ENCODE measurements at regions not wholly inside any gene's neighbourhood (a gene's known extent, or its start where the extent isn't known, plus 50 kb on each side); places are given as distances from the start of the nearest gene placed in this dataset.

- ATAC-seq (no peak), DNase-seq (no peak)
- Mint-ChIP-seq H3K4me1 (ENCODE audit: low read depth) (no peaks in the 10 kb centered on the region), H3K27ac (no peak overlapping the region), H3K36me3 (ENCODE audit: low read depth) (no peaks in the 10 kb centered on the region), H3K27me3 (ENCODE audit: low read depth) (peaks cover 31% of the 10 kb centered on the region), H3K4me3 (no peak overlapping the region), H3K9me3 (ENCODE audit: insufficient read depth) (no peaks in the 10 kb centered on the region)
- ChIA-PET CTCF (no interaction called here), POLR2A (no interaction called here)
Measured at GRCh38 chr15:39159833-39160232, 421.0 kb upstream of the THBS1 start.

- Mint-ChIP-seq H3K36me3 (ENCODE audit: low read depth) (no peaks in the 10 kb centered on the region), H3K4me1 (ENCODE audit: low read depth) (no peaks in the 10 kb centered on the region), H3K27ac (no peak overlapping the region), H3K9me3 (ENCODE audit: insufficient read depth) (no peaks in the 10 kb centered on the region), H3K4me3 (no peak overlapping the region), H3K27me3 (ENCODE audit: low read depth) (peaks cover 35% of the 10 kb centered on the region)
- no peak for DNase-seq
- ChIA-PET CTCF (no interaction called here), POLR2A (no interaction called here)
- no peak for ATAC-seq
Measured at GRCh38 chr15:39161096-39161495, 419.8 kb upstream of the THBS1 start.

GRCh38 chr15:39165020-39165706, 415.7 kb upstream of the THBS1 start:
- H3K9me3 Mint-ChIP-seq (ENCODE audit: insufficient read depth), result no peaks in the 10 kb centered on the region
- POLR2A ChIA-PET, result no interaction called here

GRCh38 chr15:39167164-39168058, 413.5 kb upstream of the THBS1 start:
- DNase-seq (no peak), ATAC-seq (no peak)
- Mint-ChIP-seq H3K4me1 (ENCODE audit: low read depth) (no peaks in the 10 kb centered on the region), H3K36me3 (ENCODE audit: low read depth) (no peaks in the 10 kb centered on the region), H3K4me3 (no peak overlapping the region), H3K27me3 (ENCODE audit: low read depth) (peaks cover 27% of the 10 kb centered on the region), H3K27ac (no peak overlapping the region), H3K9me3 (ENCODE audit: insufficient read depth) (no peaks in the 10 kb centered on the region)
- ChIA-PET CTCF (interaction anchor here (0.6 to 1.5 kb wide), 3 partner anchors 8 to 47 kb away, joined by 3 to 4 read pairs (median 3); no protein-coding TSS in a partner anchor), POLR2A (no interaction called here)

More at GRCh38 chr15:39165020-39165706, 415.7 kb upstream of the THBS1 start:
- Mint-ChIP-seq H3K4me3 (no peak overlapping the region), H3K27ac (no peak overlapping the region), H3K36me3 (ENCODE audit: low read depth) (no peaks in the 10 kb centered on the region), H3K4me1 (ENCODE audit: low read depth) (no peaks in the 10 kb centered on the region), H3K27me3 (ENCODE audit: low read depth) (peaks cover 35% of the 10 kb centered on the region)
- DNase-seq (no peak), ATAC-seq (no peak)
- CTCF ChIA-PET, result no interaction called here

GRCh38 chr15:39171944-39172368, 408.9 kb upstream of the THBS1 start:
- ATAC-seq, result no peak

GRCh38 chr15:39172380-39173281, 408.2 kb upstream of the THBS1 start:
- CTCF ChIA-PET, result interaction anchor here (0.6 to 1.7 kb wide), 6 partner anchors 254 to 732 kb away, joined by 3 to 15 read pairs (median 4); no protein-coding TSS in a partner anchor
- no peak for ATAC-seq
- POLR2A ChIA-PET, result no interaction called here
- Mint-ChIP-seq H3K4me3 (no peak overlapping the region), H3K27me3 (ENCODE audit: low read depth) (peaks cover 20% of the 10 kb centered on the region), H3K27ac (no peak overlapping the region), H3K4me1 (ENCODE audit: low read depth) (no peaks in the 10 kb centered on the region), H3K9me3 (ENCODE audit: insufficient read depth) (no peaks in the 10 kb centered on the region), H3K36me3 (ENCODE audit: low read depth) (no peaks in the 10 kb centered on the region)
- no peak for DNase-seq

More at GRCh38 chr15:39171944-39172368, 408.9 kb upstream of the THBS1 start:
- no peaks in the 10 kb centered on the region for H3K36me3 Mint-ChIP-seq (ENCODE audit: low read depth)
- CTCF ChIA-PET, result interaction anchor here (0.6 to 1.7 kb wide), 6 partner anchors 255 to 732 kb away, joined by 3 to 15 read pairs (median 4); no protein-coding TSS in a partner anchor
- H3K4me3 Mint-ChIP-seq, result no peak overlapping the region
- no peaks in the 10 kb centered on the region for H3K9me3 Mint-ChIP-seq (ENCODE audit: insufficient read depth)
- H3K27ac Mint-ChIP-seq, result no peak overlapping the region
- DNase-seq, result no peak
- peaks cover 20% of the 10 kb centered on the region for H3K27me3 Mint-ChIP-seq (ENCODE audit: low read depth)
- POLR2A ChIA-PET, result interaction anchor here (0.7 kb wide), 1 partner anchor 409 kb away, joined by 3 read pairs; no protein-coding TSS in a partner anchor
- no peaks in the 10 kb centered on the region for H3K4me1 Mint-ChIP-seq (ENCODE audit: low read depth)

- Mint-ChIP-seq H3K27ac (no peak overlapping the region), H3K9me3 (ENCODE audit: insufficient read depth) (no peaks in the 10 kb centered on the region), H3K4me3 (no peak overlapping the region), H3K4me1 (ENCODE audit: low read depth) (no peaks in the 10 kb centered on the region), H3K36me3 (ENCODE audit: low read depth) (no peaks in the 10 kb centered on the region), H3K27me3 (ENCODE audit: low read depth) (peaks cover 22% of the 10 kb centered on the region)
- CTCF ChIA-PET, result no interaction called here
- POLR2A ChIA-PET, result no interaction called here
- no peak for ATAC-seq
- no peak for DNase-seq
Measured at GRCh38 chr15:39173426-39173825, 407.5 kb upstream of the THBS1 start.

GRCh38 chr15:39174332-39174731, 406.5 kb upstream of the THBS1 start:
- Mint-ChIP-seq H3K4me3 (no peak overlapping the region), H3K9me3 (ENCODE audit: insufficient read depth) (no peaks in the 10 kb centered on the region), H3K4me1 (ENCODE audit: low read depth) (no peaks in the 10 kb centered on the region), H3K36me3 (ENCODE audit: low read depth) (no peaks in the 10 kb centered on the region), H3K27ac (no peak overlapping the region), H3K27me3 (ENCODE audit: low read depth) (peaks cover 19% of the 10 kb centered on the region)
- CTCF ChIA-PET, result no interaction called here
- POLR2A ChIA-PET, result no interaction called here
- ATAC-seq, result no peak
- no peak for DNase-seq

- H3K27ac Mint-ChIP-seq, result no peak overlapping the region
- ChIA-PET POLR2A (no interaction called here), CTCF (no interaction called here)
- ATAC-seq (no peak), DNase-seq (no peak)
- H3K27me3 Mint-ChIP-seq (ENCODE audit: low read depth), result peaks cover 19% of the 10 kb centered on the region
- no peak overlapping the region for H3K4me3 Mint-ChIP-seq
- H3K36me3 Mint-ChIP-seq (ENCODE audit: low read depth), result no peaks in the 10 kb centered on the region
- H3K9me3 Mint-ChIP-seq (ENCODE audit: insufficient read depth), result no peaks in the 10 kb centered on the region
- H3K4me1 Mint-ChIP-seq (ENCODE audit: low read depth), result no peaks in the 10 kb centered on the region
Measured at GRCh38 chr15:39176030-39176429, 404.8 kb upstream of the THBS1 start.

- ChIA-PET POLR2A (no interaction called here), CTCF (no interaction called here)
- Mint-ChIP-seq H3K4me3 (no peak overlapping the region), H3K36me3 (ENCODE audit: low read depth) (no peaks in the 10 kb centered on the region), H3K9me3 (ENCODE audit: insufficient read depth) (no peaks in the 10 kb centered on the region), H3K4me1 (ENCODE audit: low read depth) (no peaks in the 10 kb centered on the region), H3K27ac (no peak overlapping the region), H3K27me3 (ENCODE audit: low read depth) (peaks cover 26% of the 10 kb centered on the region)
- no peak for ATAC-seq
- no peak for DNase-seq
Measured at GRCh38 chr15:39177561-39177960, 403.3 kb upstream of the THBS1 start.

- H3K4me1 Mint-ChIP-seq (ENCODE audit: low read depth), result no peaks in the 10 kb centered on the region
- no peaks in the 10 kb centered on the region for H3K36me3 Mint-ChIP-seq (ENCODE audit: low read depth)
- DNase-seq (no peak), ATAC-seq (no peak)
- no peak overlapping the region for H3K27ac Mint-ChIP-seq
- CTCF ChIA-PET, result no interaction called here
- no peaks in the 10 kb centered on the region for H3K9me3 Mint-ChIP-seq (ENCODE audit: insufficient read depth)
- no peak overlapping the region for H3K4me3 Mint-ChIP-seq
- peaks cover 18% of the 10 kb centered on the region for H3K27me3 Mint-ChIP-seq (ENCODE audit: low read depth)
- POLR2A ChIA-PET, result no interaction called here
Measured at GRCh38 chr15:39180030-39180429, 400.8 kb upstream of the THBS1 start.
